ENCODE measurements at regions not wholly inside any gene's neighbourhood (a gene's known extent, or its start where the extent isn't known, plus 50 kb on each side); places are given as distances from the start of the nearest gene placed in this dataset.

GRCh38 chr6:18062733-18063132 is 59.7 kb downstream of the NHLRC1 start:
- TF ChIP-seq ATOH8 (CRISPR knock-in tag; IDR thresholded peaks at IDR 0.05; ENCODE audit: low read depth) (no peak), JUNB (IDR thresholded peaks at IDR 0.05) (no peak), POLR2A (IDR thresholded peaks at IDR 0.05; ENCODE audit: low read length) (no peak), CTCF (IDR thresholded peaks at IDR 0.05) (no peak), CHD2 (IDR thresholded peaks at IDR 0.05; ENCODE audit: low read length, partially characterized antibody) (no peak), REST (IDR thresholded peaks at IDR 0.05) (no peak), HDAC2 (IDR thresholded peaks at IDR 0.05) (no peak), RAD21 (conservative IDR thresholded peaks at IDR 0.05 in 1 of 2, IDR thresholded peaks at IDR 0.05 in 1 of 2) (no peak), PBX3 (IDR thresholded peaks at IDR 0.05) (no peak), SMC3 (IDR thresholded peaks at IDR 0.05) (no peak), FOSL2 (IDR thresholded peaks at IDR 0.05) (no peak), FOSL2 (CRISPR knock-in tag; IDR thresholded peaks at IDR 0.05) (no peak)
